OCI-LY1 (cell line): ENCODE measurements at regions not wholly inside any gene's neighbourhood (a gene's known extent, or its start where the extent isn't known, plus 50 kb on each side); places are given as distances from the start of the nearest gene placed in this dataset.

Source experiments
- H2AFZ ChIP-seq: fragments of 200-600 bp; sonication (generic), shearing (Covaris generic); 2 replicates; pipeline ENCODE4 v1.6.0; 2014; ENCODE audit warnings: antibody characterized with exemption, mild to moderate bottlenecking, low read length
- H3F3A ChIP-seq: fragments of 200-600 bp; sonication (generic), shearing (Covaris generic); 2 replicates; pipeline ENCODE4 v1.6.0; 2014; ENCODE audit warnings: mild to moderate bottlenecking, antibody characterized with exemption, low read length, moderate library complexity; ENCODE audit not compliant: insufficient read depth
- H3K27ac ChIP-seq: fragments of 200-600 bp; sonication (generic); 2 replicates; pipeline ENCODE4 v1.5.1; 2014; ENCODE audit warnings: low read length, mixed run types, mild to moderate bottlenecking, low read depth; ENCODE audit not compliant: poor library complexity, severe bottlenecking
- H3K27me3 ChIP-seq: fragments of 200-600 bp; sonication (generic); 2 replicates; pipeline ENCODE4 v1.6.0; 2014; ENCODE audit warnings: antibody characterized with exemption, mild to moderate bottlenecking, low read length, moderate library complexity; ENCODE audit not compliant: insufficient read depth
- H3K36me3 ChIP-seq: fragments of 200-600 bp; sonication (generic); 2 replicates; pipeline ENCODE4 v1.6.1; 2014; ENCODE audit warnings: mild to moderate bottlenecking, antibody characterized with exemption, low read length, moderate library complexity, mixed read lengths; ENCODE audit not compliant: insufficient read depth
- H3K4me1 ChIP-seq: fragments of 200-600 bp; sonication (generic); 2 replicates; pipeline ENCODE4 v1.5.1; 2014; ENCODE audit warnings: mild to moderate bottlenecking, low read length, moderate library complexity; ENCODE audit not compliant: insufficient read depth, severe bottlenecking
- H3K4me2 ChIP-seq: fragments of 200-600 bp; sonication (generic), shearing (Covaris generic); 2 replicates; pipeline ENCODE4 v1.6.1; 2014; ENCODE audit warnings: low read length
- H3K4me3 ChIP-seq: fragments of 200-600 bp; sonication (generic); 2 replicates; pipeline ENCODE4 v1.5.1; 2014; ENCODE audit warnings: low read length, low read depth, mild to moderate bottlenecking, mixed read lengths; ENCODE audit not compliant: poor library complexity, severe bottlenecking
- H3K79me2 ChIP-seq: fragments of 200-600 bp; shearing (Covaris generic); 2 replicates; pipeline ENCODE4 v1.6.1; 2016; ENCODE audit warnings: mixed run types, low read length, mixed read lengths; ENCODE audit not compliant: insufficient read depth
- H3K9ac ChIP-seq: fragments of 200-600 bp; sonication (generic), shearing (Covaris generic); 2 replicates; pipeline ENCODE4 v1.6.1; 2014; ENCODE audit warnings: mild to moderate bottlenecking, low read length, mixed read lengths
- H3K9me2 ChIP-seq: fragments of 200-600 bp; sonication (generic), shearing (Covaris generic); 2 replicates; pipeline ENCODE4 v1.6.1; 2014; ENCODE audit warnings: low read depth, mild to moderate bottlenecking, low read length, mixed read lengths
- H3K9me3 ChIP-seq: fragments of 200-600 bp; shearing (Covaris generic); 2 replicates; pipeline ENCODE4 v1.6.1; 2014; ENCODE audit warnings: low read length, mixed read lengths
- H4K20me1 ChIP-seq: fragments of 200-600 bp; sonication (generic), shearing (Covaris generic); 2 replicates; pipeline ENCODE4 v1.6.0; 2016; ENCODE audit warnings: mild to moderate bottlenecking, low read length; ENCODE audit not compliant: insufficient read depth
- CTCF ChIP-seq: fragments of 200-600 bp; sonication (generic), shearing (Covaris generic); IDR thresholded peaks from 2 replicates; pipeline ENCODE4 v1.5.1; 2017; ENCODE audit warnings: mild to moderate bottlenecking, antibody characterized with exemption, low read length, moderate library complexity, mixed read lengths
- EZH2 ChIP-seq: fragments of 200-600 bp; sonication (generic), shearing (Covaris generic); IDR thresholded peaks from 2 replicates; pipeline ENCODE4 v1.8.0; 2017; ENCODE audit warnings: borderline replicate concordance, mixed run types, mild to moderate bottlenecking, antibody characterized with exemption, low read length, moderate library complexity, mixed read lengths

GRCh38 chr12:82213761-82214160, 144.4 kb downstream of the CCDC59 start:
- H3K9ac ChIP-seq = no peak overlapping the region

GRCh38 chr12:82210882-82211281, 147.3 kb downstream of the CCDC59 start:
- H4K20me1 ChIP-seq = no peaks in the 10 kb centered on the region
- no peaks in the 10 kb centered on the region for H3F3A ChIP-seq
- H3K9me2 ChIP-seq = no peaks in the 10 kb centered on the region
- H3K9me3 ChIP-seq = no peaks in the 10 kb centered on the region
- H3K4me2 ChIP-seq = no peak overlapping the region
- no peaks in the 10 kb centered on the region for H3K27me3 ChIP-seq
- H3K27ac ChIP-seq = no peak overlapping the region
- no peaks in the 10 kb centered on the region for H3K4me1 ChIP-seq
- H3K36me3 ChIP-seq = no peaks in the 10 kb centered on the region
- no peak overlapping the region for H2AFZ ChIP-seq
- no peaks in the 10 kb centered on the region for H3K79me2 ChIP-seq
- H3K4me3 ChIP-seq = no peak overlapping the region
- no peak overlapping the region for H3K9ac ChIP-seq
- TF ChIP-seq EZH2 (no peak), CTCF (no peak)

More at GRCh38 chr12:82213761-82214160, 144.4 kb downstream of the CCDC59 start:
- no peak for TF ChIP-seq CTCF
- no peak for TF ChIP-seq EZH2
- H3K9me2 ChIP-seq = no peaks in the 10 kb centered on the region
- H3K27me3 ChIP-seq = no peaks in the 10 kb centered on the region
- no peak overlapping the region for H2AFZ ChIP-seq
- H3K9me3 ChIP-seq = no peaks in the 10 kb centered on the region
- no peak overlapping the region for H3K27ac ChIP-seq
- no peaks in the 10 kb centered on the region for H3K36me3 ChIP-seq
- no peak overlapping the region for H3K4me3 ChIP-seq
- H4K20me1 ChIP-seq = no peaks in the 10 kb centered on the region
- no peaks in the 10 kb centered on the region for H3F3A ChIP-seq
- no peaks in the 10 kb centered on the region for H3K79me2 ChIP-seq
- H3K4me1 ChIP-seq = no peaks in the 10 kb centered on the region
- H3K4me2 ChIP-seq = no peak overlapping the region

- no peak overlapping the region for H3K4me3 ChIP-seq
- H3K36me3 ChIP-seq = no peaks in the 10 kb centered on the region
- no peaks in the 10 kb centered on the region for H3K9me2 ChIP-seq
- H3F3A ChIP-seq = no peaks in the 10 kb centered on the region
- H3K27me3 ChIP-seq = no peaks in the 10 kb centered on the region
- no peaks in the 10 kb centered on the region for H3K4me1 ChIP-seq
- H4K20me1 ChIP-seq = no peaks in the 10 kb centered on the region
- no peak for TF ChIP-seq CTCF
- TF ChIP-seq EZH2 = no peak
- no peak overlapping the region for H3K9ac ChIP-seq
- H3K79me2 ChIP-seq = no peaks in the 10 kb centered on the region
- H3K27ac ChIP-seq = no peak overlapping the region
- no peak overlapping the region for H2AFZ ChIP-seq
- H3K9me3 ChIP-seq = no peaks in the 10 kb centered on the region
- H3K4me2 ChIP-seq = no peak overlapping the region
Measured at GRCh38 chr12:82209533-82209932, 148.7 kb downstream of the CCDC59 start.
